ENCODE measurements at regions not wholly inside any gene's neighbourhood (a gene's known extent, or its start where the extent isn't known, plus 50 kb on each side); places are given as distances from the start of the nearest gene placed in this dataset.

DNA sequence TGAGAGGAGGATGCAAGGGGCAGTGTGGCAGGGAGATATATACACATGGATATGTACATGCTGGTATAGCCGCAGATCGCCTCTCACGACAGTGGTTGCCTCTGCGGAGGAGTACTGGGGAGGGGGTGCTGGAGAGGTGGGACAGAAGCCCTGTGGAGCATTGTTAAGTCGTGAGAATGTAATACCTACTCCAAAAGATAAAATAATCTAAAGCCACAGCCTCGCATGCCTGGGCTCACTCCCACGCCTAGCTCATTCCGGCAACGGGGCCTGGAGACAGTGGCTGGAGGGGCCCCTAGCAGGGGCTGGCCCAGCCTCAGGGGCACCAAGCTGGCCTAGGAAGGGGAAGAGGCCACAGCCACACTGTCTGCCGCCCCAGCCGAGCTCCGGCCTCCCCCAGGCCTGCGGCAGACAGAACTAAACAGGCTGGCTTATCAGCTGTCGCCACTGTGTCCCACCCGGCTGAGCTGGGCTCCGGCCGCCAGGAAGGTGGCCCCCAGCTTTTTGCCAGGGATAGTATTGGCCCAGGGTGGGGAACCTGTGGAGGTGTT lies 65.1 kb upstream of the LCTL start:
- TF ChIP-seq, protein P1, sequence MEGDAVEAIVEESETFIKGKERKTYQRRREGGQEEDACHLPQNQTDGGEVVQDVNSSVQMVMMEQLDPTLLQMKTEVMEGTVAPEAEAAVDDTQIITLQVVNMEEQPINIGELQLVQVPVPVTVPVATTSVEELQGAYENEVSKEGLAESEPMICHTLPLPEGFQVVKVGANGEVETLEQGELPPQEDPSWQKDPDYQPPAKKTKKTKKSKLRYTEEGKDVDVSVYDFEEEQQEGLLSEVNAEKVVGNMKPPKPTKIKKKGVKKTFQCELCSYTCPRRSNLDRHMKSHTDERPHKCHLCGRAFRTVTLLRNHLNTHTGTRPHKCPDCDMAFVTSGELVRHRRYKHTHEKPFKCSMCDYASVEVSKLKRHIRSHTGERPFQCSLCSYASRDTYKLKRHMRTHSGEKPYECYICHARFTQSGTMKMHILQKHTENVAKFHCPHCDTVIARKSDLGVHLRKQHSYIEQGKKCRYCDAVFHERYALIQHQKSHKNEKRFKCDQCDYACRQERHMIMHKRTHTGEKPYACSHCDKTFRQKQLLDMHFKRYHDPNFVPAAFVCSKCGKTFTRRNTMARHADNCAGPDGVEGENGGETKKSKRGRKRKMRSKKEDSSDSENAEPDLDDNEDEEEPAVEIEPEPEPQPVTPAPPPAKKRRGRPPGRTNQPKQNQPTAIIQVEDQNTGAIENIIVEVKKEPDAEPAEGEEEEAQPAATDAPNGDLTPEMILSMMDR (IDR thresholded peaks at IDR 0.05 in 2 of 3, conservative IDR thresholded peaks at IDR 0.05 in 1 of 3; ENCODE audit: borderline replicate concordance in 1 of 3, insufficient read depth in 1 of 3, low read depth in 2 of 3, low read length in 2 of 3): no peak
- TF ChIP-seq RAD21 (IDR thresholded peaks at IDR 0.05; ENCODE audit: low read depth): no peak
- no peak for TF ChIP-seq EZH2 (IDR thresholded peaks at IDR 0.05)
